SK-N-MC (cell line): ENCODE measurements at regions not wholly inside any gene's neighbourhood (a gene's known extent, or its start where the extent isn't known, plus 50 kb on each side); places are given as distances from the start of the nearest gene placed in this dataset.

Source experiments
- EZH2 ChIP-seq: fragments of 200-600 bp; sonication (generic); IDR thresholded peaks from one replicate; pipeline ENCODE4 v1.6.1; 2017; ENCODE audit warnings: antibody characterized with exemption
- POLR2AphosphoS5 ChIP-seq: IDR thresholded peaks from 2 replicates; pipeline ENCODE4 v1.6.1; 2012; ENCODE audit warnings: mild to moderate bottlenecking, low read depth, low read length, borderline replicate concordance

GRCh38 chr14:71713016-71713415 is 219.2 kb upstream of the RGS6 start:
- TF ChIP-seq POLR2AphosphoS5 (no peak), EZH2 (no peak)
